K562 (cell line): ENCODE measurements at regions not wholly inside any gene's neighbourhood (a gene's known extent, or its start where the extent isn't known, plus 50 kb on each side); places are given as distances from the start of the nearest gene placed in this dataset.

Source experiments
- ATAC-seq: fragments of 200-7000 bp; cut with Tn5 transposase; 3 replicates; pipeline ENCODE4 v1.9.1; 2020; ENCODE audit warnings: moderate library complexity
- BruUV-seq: library from RNA; stranded (reverse); fragments of 400-500 nt; replicated peaks from 2 replicates; lab custom pipeline; 2021; lab: Mats Ljungman, UMichigan
- CTCF ChIA-PET: fragments of 300-600 bp; formaldehyde crosslinking; extraction: SDS; loops from one replicate; lab custom pipeline; 2021; ENCODE audit warnings: low intra/inter-chr PET ratio; lab: Yijun Ruan, JAX
- POLR2A ChIA-PET: fragments of 300-600, 350-650 bp; sonication (Branson Sonifier 250); formaldehyde crosslinking; extraction: SDS; loops from one replicate; lab custom pipeline; 2021; ENCODE audit warnings: antibody characterized with exemption, inconsistent platforms; lab: Yijun Ruan, JAX
- DNase-seq, 4 experiments: peaks; one replicate each; pipeline versions ENCODE4 v3.0.0 to v3.0.0-alpha.2; 2011 to 2018; ENCODE audit warnings: low spot score in 3 of 4, mixed read lengths in 3 of 4; ENCODE audit errors: extremely low read depth in 1 of 4
- FAIRE-seq: peaks from 2 replicates; lab custom pipeline; 2011; peaks lifted over from hg19 to GRCh38; lab: Jason Lieb, UNC
- H2AFZ ChIP-seq: 2 replicates; pipeline ENCODE4 v1.6.0; 2011; ENCODE audit warnings: low read depth, low read length, control low read depth, inconsistent platforms
- H3K27ac ChIP-seq: fragments of 200-600 bp; 3 replicates; pipeline ENCODE4 v1.8.0; 2011; ENCODE audit warnings: low read depth, mild to moderate bottlenecking, control low read depth, inconsistent platforms, low read length, moderate library complexity, mixed read lengths; ENCODE audit errors: extremely low read depth
- H3K27me3 ChIP-seq, 2 experiments: fragments of 300-600 bp in 1 of 2; 2 replicates in 1 of 2; 3 replicates in 1 of 2; pipeline versions ENCODE4 v1.6.0 to v1.8.0; 2011; ENCODE audit warnings: inconsistent platforms in 2 of 2, low read length in 2 of 2, mild to moderate bottlenecking in 1 of 2, mixed read lengths in 1 of 2, moderate library complexity in 1 of 2; ENCODE audit not compliant: control insufficient read depth in 2 of 2, insufficient read depth in 2 of 2
- H3K36me3 ChIP-seq: fragments of 300-600 bp; 3 replicates; pipeline ENCODE4 v1.8.0; 2011; ENCODE audit warnings: mild to moderate bottlenecking, low read length, inconsistent platforms; ENCODE audit not compliant: control insufficient read depth, insufficient read depth
- H3K4me1 ChIP-seq, 2 experiments: fragments of 200-600 bp in 1 of 2; replicated peaks in 1 of 2; 2 replicates in 1 of 2; 3 replicates in 1 of 2; pipeline versions ENCODE4 v1.5.1 to v1.8.0; 2011; ENCODE audit warnings: inconsistent platforms in 2 of 2, low read length in 2 of 2, mild to moderate bottlenecking in 1 of 2, mixed read lengths in 1 of 2, moderate library complexity in 1 of 2; ENCODE audit not compliant: control insufficient read depth in 2 of 2, insufficient read depth in 2 of 2
- H3K4me2 ChIP-seq: 2 replicates; pipeline ENCODE4 v1.6.1; 2011; ENCODE audit warnings: low read length, control low read depth, inconsistent platforms, mixed read lengths; ENCODE audit not compliant: insufficient read depth
- H3K4me3 ChIP-seq: fragments of 200-600 bp; sonication (generic), shearing (Covaris generic); 2 replicates; pipeline ENCODE4 v1.5.1; 2016; ENCODE audit warnings: control low read depth, inconsistent platforms
- H3K79me2 ChIP-seq: fragments of 200-600 bp; 3 replicates; pipeline ENCODE4 v1.8.0; 2011; ENCODE audit warnings: low read length, inconsistent platforms; ENCODE audit not compliant: control insufficient read depth, insufficient read depth
- H3K9ac ChIP-seq, 2 experiments: 2 replicates each; pipeline versions ENCODE4 v1.6.0 to v1.6.1; 2011; ENCODE audit warnings: low read depth in 2 of 2, low read length in 2 of 2, control low read depth in 1 of 2, inconsistent platforms in 1 of 2, mild to moderate bottlenecking in 1 of 2, mixed read lengths in 1 of 2; ENCODE audit not compliant: insufficient read depth in 1 of 2
- H3K9me1 ChIP-seq: one replicate; pipeline ENCODE4 v1.6.0; 2011; ENCODE audit warnings: inconsistent platforms, mild to moderate bottlenecking, low read length, moderate library complexity; ENCODE audit not compliant: control insufficient read depth, insufficient read depth
- H3K9me3 ChIP-seq: replicated peaks from 2 replicates; pipeline ENCODE4 v1.5.1; 2011; ENCODE audit warnings: low read depth, low read length, inconsistent platforms; ENCODE audit not compliant: control insufficient read depth, insufficient read depth
- H4K20me1 ChIP-seq: replicated peaks from 2 replicates; pipeline ENCODE4 v1.6.1; 2011; ENCODE audit warnings: low read length, inconsistent platforms, mixed read lengths; ENCODE audit not compliant: control insufficient read depth, insufficient read depth
- HDGF ChIP-seq: fragments of 450-650 bp; IDR thresholded peaks from 2 replicates; pipeline ENCODE4 v1.6.1; 2016
- HINFP ChIP-seq: fragments of 450-650 bp; conservative IDR thresholded peaks from 2 replicates; pipeline ENCODE4 v1.6.1; 2016; ENCODE audit warnings: missing genetic modification characterization, low read depth, mild to moderate bottlenecking, control low read depth, missing compliant biosample characterization
- HMG20A ChIP-seq: fragments of 450-650 bp; formaldehyde crosslinking; conservative IDR thresholded peaks from 2 replicates; pipeline ENCODE4 v1.4.0; 2020; ENCODE audit warnings: mild to moderate bottlenecking, mixed read lengths
- ILF3 ChIP-seq: fragments of 450-650 bp; IDR thresholded peaks from 2 replicates; pipeline ENCODE4 v1.6.1; 2018; ENCODE audit warnings: antibody characterized with exemption, mild to moderate bottlenecking, moderate library complexity, borderline replicate concordance
- KDM5B ChIP-seq: fragments of 200-600 bp; sonication (generic); IDR thresholded peaks from 2 replicates; pipeline ENCODE4 v1.6.1; 2012; ENCODE audit warnings: low read depth, mild to moderate bottlenecking, moderate library complexity, low read length, control low read depth, inconsistent platforms; ENCODE audit not compliant: insufficient replicate concordance
- KLF16 ChIP-seq: IDR thresholded peaks from 2 replicates; pipeline ENCODE4 v1.6.1; 2016; ENCODE audit warnings: antibody characterized with exemption
- MED1 ChIP-seq: sonication (generic); formaldehyde crosslinking; IDR thresholded peaks from 2 replicates; pipeline ENCODE4 v1.8.1; 2023; ENCODE audit warnings: missing genetic modification reagents, borderline replicate concordance
- NCOR1 ChIP-seq: fragments of 450-650 bp; IDR thresholded peaks from 2 replicates; pipeline ENCODE4 v1.6.1; 2016; ENCODE audit warnings: mild to moderate bottlenecking, moderate library complexity
- THAP7 ChIP-seq: fragments of 250-450 bp; sonication (Bioruptor Pico); IDR thresholded peaks from 2 replicates; pipeline ENCODE4 v1.5.0; 2021
- ZNF175 ChIP-seq: fragments of 200-800 bp; sonication (Bioruptor generic); IDR thresholded peaks from 2 replicates; pipeline ENCODE4 v1.6.1; 2016; ENCODE audit warnings: low read depth, mild to moderate bottlenecking, missing genetic modification characterization, missing compliant biosample characterization
- ZNF57 ChIP-seq: fragments of 450-650 bp; formaldehyde crosslinking; IDR thresholded peaks from 2 replicates; pipeline ENCODE4 v1.4.0; 2020; ENCODE audit warnings: mild to moderate bottlenecking, moderate library complexity
- ZNF639 ChIP-seq, 2 experiments: fragments of 200-800 bp in 1 of 2; sonication (Bioruptor generic) in 1 of 2; sonication (generic) in 1 of 2; formaldehyde crosslinking in 1 of 2; IDR thresholded peaks in 1 of 2; conservative IDR thresholded peaks in 1 of 2; 2 replicates each; pipeline versions ENCODE4 v1.5.0 to v1.6.1; 2016 to 2020; ENCODE audit warnings: missing compliant biosample characterization in 1 of 2, missing genetic modification characterization in 1 of 2, missing genetic modification reagents in 1 of 2
- ZNF696 ChIP-seq: fragments of 250-450 bp; sonication (Bioruptor Pico); conservative IDR thresholded peaks from 2 replicates; pipeline ENCODE4 v1.4.0; 2020; ENCODE audit warnings: mild to moderate bottlenecking, moderate library complexity
- ZSCAN32 ChIP-seq: fragments of 450-650 bp; formaldehyde crosslinking; IDR thresholded peaks from 2 replicates; pipeline ENCODE4 v1.4.0; 2020; ENCODE audit warnings: mild to moderate bottlenecking, moderate library complexity
- WGBS: fragments of 100-300 bp; shearing (Covaris generic); methylation state at CpG from one replicate; pipeline ENCODE4 v1.1.6; 2016; ENCODE audit warnings: low coverage, mixed read lengths; ENCODE audit not compliant: insufficient coverage; ENCODE audit errors: missing lambda C conversion rate; 5-methylcytosine and 5-hydroxymethylcytosine counted together
- in situ Hi-C: fragments of 300-500 bp; cut with MboI; formaldehyde crosslinking; loops from 4 replicates; pipeline ENCODE4 v1.15.0; 2018; ENCODE audit warnings: inconsistent platforms, mixed read lengths
- intact Hi-C: fragments of 100-400 bp; cut with micrococcal nuclease; formaldehyde crosslinking; loops from 2 replicates; pipeline ENCODE4 v1.14.2; 2022
- TF ChIP-seq, protein P1 (sequence below): IDR thresholded peaks from 3 replicates; pipeline ENCODE4 v1.6.1; 2011; ENCODE audit warnings: borderline replicate concordance, mild to moderate bottlenecking; ENCODE audit not compliant: insufficient read length, insufficient read depth

DNA sequence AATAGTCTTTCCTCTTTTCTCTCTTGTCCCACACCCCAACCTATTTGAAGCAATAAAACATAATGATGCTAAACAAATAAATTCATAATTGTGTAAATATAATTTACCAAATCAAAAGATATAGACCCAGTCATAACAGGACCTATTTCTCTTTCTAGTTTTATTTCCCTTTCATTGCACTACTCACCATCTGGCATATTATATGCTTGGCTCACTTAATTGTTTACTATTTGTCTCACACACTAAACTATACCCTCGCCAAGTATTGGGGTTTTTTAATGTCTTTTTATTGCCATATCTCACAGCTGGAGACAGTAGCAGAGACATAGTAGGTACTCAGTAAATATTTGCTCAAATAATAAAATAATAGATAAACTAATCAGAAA, 597.5 kb upstream of the PCDH15 start (continued):
- TF ChIP-seq ZSCAN32 (no peak), THAP7 (CRISPR knock-in tag) (no peak), ZNF175 (CRISPR knock-in tag) (no peak), ILF3 (no peak), ZNF696 (CRISPR knock-in tag) (no peak), NCOR1 (no peak), KLF16 (no peak), KDM5B (no peak)
- TF ChIP-seq, protein P1, sequence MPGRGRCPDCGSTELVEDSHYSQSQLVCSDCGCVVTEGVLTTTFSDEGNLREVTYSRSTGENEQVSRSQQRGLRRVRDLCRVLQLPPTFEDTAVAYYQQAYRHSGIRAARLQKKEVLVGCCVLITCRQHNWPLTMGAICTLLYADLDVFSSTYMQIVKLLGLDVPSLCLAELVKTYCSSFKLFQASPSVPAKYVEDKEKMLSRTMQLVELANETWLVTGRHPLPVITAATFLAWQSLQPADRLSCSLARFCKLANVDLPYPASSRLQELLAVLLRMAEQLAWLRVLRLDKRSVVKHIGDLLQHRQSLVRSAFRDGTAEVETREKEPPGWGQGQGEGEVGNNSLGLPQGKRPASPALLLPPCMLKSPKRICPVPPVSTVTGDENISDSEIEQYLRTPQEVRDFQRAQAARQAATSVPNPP: no peak
- TF ChIP-seq, all 486 proteins: peak for 0

DNA sequence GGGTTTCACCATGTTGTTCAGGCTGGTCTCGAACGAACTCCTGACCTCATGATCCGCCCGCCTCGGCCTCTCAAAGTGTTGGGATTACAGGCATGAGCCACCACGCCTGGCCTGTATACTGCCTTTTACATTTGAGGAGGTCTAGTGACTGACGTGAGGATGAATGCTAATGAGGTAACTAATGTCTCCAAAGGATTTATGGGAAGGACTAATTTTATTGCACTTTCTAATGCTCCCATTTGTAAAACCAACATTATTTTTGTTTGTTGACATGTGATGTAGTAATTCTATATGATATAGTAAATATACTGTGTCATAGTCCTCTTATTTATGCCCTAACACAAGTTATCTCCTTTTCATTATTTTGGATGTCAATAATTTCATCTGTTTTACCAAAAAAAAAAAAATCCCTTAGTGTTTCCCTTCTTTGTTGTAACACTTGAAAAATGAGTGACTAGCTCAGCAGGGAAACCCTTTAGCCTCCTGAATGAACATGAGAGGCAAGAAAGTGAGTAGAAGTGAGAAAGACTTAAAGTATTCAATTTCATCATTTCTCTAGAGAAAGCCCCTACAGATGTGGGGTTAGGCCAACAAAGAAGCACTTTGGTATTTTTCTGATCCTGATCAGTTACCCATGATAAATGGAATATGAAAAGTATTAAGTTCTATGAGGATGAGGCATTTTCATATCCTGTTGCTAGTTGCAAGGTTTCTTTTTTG, 596.9 kb upstream of the PCDH15 start:
- BruUV-seq: no TSS peak
- intact Hi-C loops: no loop called here
- no peak for FAIRE-seq
- H3K4me1 ChIP-seq: no peaks in the 10 kb centered on the region
- H3K9ac ChIP-seq: no peak overlapping the region
- H3K9me3 ChIP-seq: no peaks in the 10 kb centered on the region
- WGBS: 0% methylated on average over 7 of the region's 7 CpGs
- DNase-seq: no peak
- H4K20me1 ChIP-seq: no peaks in the 10 kb centered on the region
- no peaks in the 10 kb centered on the region for H3K9me1 ChIP-seq
- no peaks in the 10 kb centered on the region for H3K79me2 ChIP-seq
- no peak for ATAC-seq
- H3K36me3 ChIP-seq: no peaks in the 10 kb centered on the region
- no peak overlapping the region for H3K4me2 ChIP-seq
- H3K27ac ChIP-seq: no peak overlapping the region
- ChIA-PET POLR2A (no interaction called here), CTCF (interaction anchor here (0.7 kb wide), 1 partner anchor 1618 kb away, joined by 3 read pairs; no protein-coding TSS in a partner anchor)
- H3K4me3 ChIP-seq: no peak overlapping the region
- H2AFZ ChIP-seq: no peak overlapping the region
- no peaks in the 10 kb centered on the region for H3K27me3 ChIP-seq
- in situ Hi-C loops: no loop called here
- TF ChIP-seq HINFP (no peak), ZNF57 (CRISPR knock-in tag) (no peak), MED1 (CRISPR knock-in tag) (no peak), HMG20A (CRISPR knock-in tag) (no peak), ZNF639 (CRISPR knock-in tag; conservative IDR thresholded peaks at IDR 0.05 in 1 of 2, IDR thresholded peaks at IDR 0.05 in 1 of 2) (no peak), HDGF (no peak)
